Peyer's patch (tissue), 4 donors: ENCODE measurements at regions not wholly inside any gene's neighbourhood (a gene's known extent, or its start where the extent isn't known, plus 50 kb on each side); places are given as distances from the start of the nearest gene placed in this dataset.

Experiments
- POLR2A ChIP-seq, 2 donors: fragments of 450-650 bp; IDR thresholded peaks; one replicate each; pipeline ENCODE4 v1.5.1; 2017; ENCODE audit warnings: antibody characterized with exemption in 2 of 2, mild to moderate bottlenecking in 2 of 2, moderate library complexity in 2 of 2
- TF ChIP-seq, protein P1 (sequence below), 6 experiments: fragments of 450-650 bp in 4 of 6; fragments of 200-600 bp in 2 of 6; sonication (generic) in 1 of 6; IDR thresholded peaks; one replicate each; pipeline ENCODE4 v1.5.1; 2017 to 2019; ENCODE audit warnings: antibody characterized with exemption in 6 of 6, mild to moderate bottlenecking in 3 of 6, moderate library complexity in 1 of 6

DNA sequence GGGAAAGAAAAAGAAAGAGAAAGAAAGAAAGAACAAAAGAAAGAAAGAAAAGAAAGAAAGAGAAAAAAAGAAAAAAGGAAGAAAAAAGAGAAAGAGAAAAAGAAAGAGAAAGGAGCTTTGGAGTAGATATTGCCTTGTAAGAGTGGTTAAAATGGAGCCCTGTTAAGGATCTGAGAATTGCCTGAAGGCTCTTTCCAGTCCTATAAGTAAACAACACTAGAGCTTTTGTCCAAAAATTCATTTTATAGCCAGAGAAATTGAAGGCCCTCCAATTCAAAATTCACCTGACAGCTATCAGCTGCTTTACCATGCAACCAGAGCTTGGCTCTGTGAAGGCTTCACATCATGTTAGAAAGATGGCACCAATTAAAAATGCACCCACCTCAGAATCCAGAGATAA is 102.1 kb upstream of the FRMD4B start:
- no peak for TF ChIP-seq POLR2A (IDR thresholded peaks at IDR 0.05)
- TF ChIP-seq, protein P1, sequence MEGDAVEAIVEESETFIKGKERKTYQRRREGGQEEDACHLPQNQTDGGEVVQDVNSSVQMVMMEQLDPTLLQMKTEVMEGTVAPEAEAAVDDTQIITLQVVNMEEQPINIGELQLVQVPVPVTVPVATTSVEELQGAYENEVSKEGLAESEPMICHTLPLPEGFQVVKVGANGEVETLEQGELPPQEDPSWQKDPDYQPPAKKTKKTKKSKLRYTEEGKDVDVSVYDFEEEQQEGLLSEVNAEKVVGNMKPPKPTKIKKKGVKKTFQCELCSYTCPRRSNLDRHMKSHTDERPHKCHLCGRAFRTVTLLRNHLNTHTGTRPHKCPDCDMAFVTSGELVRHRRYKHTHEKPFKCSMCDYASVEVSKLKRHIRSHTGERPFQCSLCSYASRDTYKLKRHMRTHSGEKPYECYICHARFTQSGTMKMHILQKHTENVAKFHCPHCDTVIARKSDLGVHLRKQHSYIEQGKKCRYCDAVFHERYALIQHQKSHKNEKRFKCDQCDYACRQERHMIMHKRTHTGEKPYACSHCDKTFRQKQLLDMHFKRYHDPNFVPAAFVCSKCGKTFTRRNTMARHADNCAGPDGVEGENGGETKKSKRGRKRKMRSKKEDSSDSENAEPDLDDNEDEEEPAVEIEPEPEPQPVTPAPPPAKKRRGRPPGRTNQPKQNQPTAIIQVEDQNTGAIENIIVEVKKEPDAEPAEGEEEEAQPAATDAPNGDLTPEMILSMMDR (IDR thresholded peaks at IDR 0.05): no peak
